ENCODE measurements at regions not wholly inside any gene's neighbourhood (a gene's known extent, or its start where the extent isn't known, plus 50 kb on each side); places are given as distances from the start of the nearest gene placed in this dataset.
"Not testable (repeated sequence)": the region's sequence is repeated elsewhere in the genome, so short reads cannot be mapped to it uniquely, and the experiment has no call there.

- H3K4me3 Mint-ChIP-seq; CTCF ChIA-PET; intact Hi-C loops (cut with DNase I, micrococcal nuclease); POLR2A ChIA-PET; H3K4me1 Mint-ChIP-seq (ENCODE audit: low read depth); H3K4me1 ChIP-seq (ENCODE audit: insufficient read depth, low read length); H3K36me3 Mint-ChIP-seq (ENCODE audit: low read depth); H3K27ac Mint-ChIP-seq; H3K9me3 Mint-ChIP-seq; H3K36me3 ChIP-seq (ENCODE audit: insufficient read depth, low read length); ATAC-seq (ENCODE audit: poor library complexity); H3K27me3 ChIP-seq (ENCODE audit: control insufficient read depth in 1 of 2, insufficient read depth in 2 of 2, low read length in 2 of 2); H3K27ac ChIP-seq (ENCODE audit: low read depth in 1 of 2, low read length in 2 of 2): not testable (repeated sequence)
- Histone ChIP-seq H3K4me3 (ENCODE audit: low read length) (peak overlapping the region; percentile 29), H3K9me3 (ENCODE audit: control insufficient read depth in 1 of 2, insufficient read depth in 1 of 2, low read length in 2 of 2) (peaks cover 0 to 17% of the 10 kb centered on the region in 2 experiments)
- peak in 2 of 14 experiments; percentile 17 to 23 for DNase-seq
- H3K27me3 Mint-ChIP-seq = peaks cover 46% of the 10 kb centered on the region
Observed at GRCh38 chr17:62137734-62138624, 72.9 kb upstream of the MED13 start.

- H3K27ac ChIP-seq (ENCODE audit: low read depth in 1 of 2, low read length in 2 of 2); CTCF ChIA-PET; H3K27ac Mint-ChIP-seq; H3K4me1 Mint-ChIP-seq (ENCODE audit: low read depth); H3K4me1 ChIP-seq (ENCODE audit: insufficient read depth, low read length); POLR2A ChIA-PET; H3K9me3 Mint-ChIP-seq; ATAC-seq (ENCODE audit: poor library complexity); H3K4me3 Mint-ChIP-seq; intact Hi-C loops (cut with DNase I, micrococcal nuclease); H3K36me3 ChIP-seq (ENCODE audit: insufficient read depth, low read length); H3K4me3 ChIP-seq (ENCODE audit: low read length); H3K36me3 Mint-ChIP-seq (ENCODE audit: low read depth); H3K27me3 ChIP-seq (ENCODE audit: control insufficient read depth in 1 of 2, insufficient read depth in 2 of 2, low read length in 2 of 2); DNase-seq: not testable (repeated sequence)
- H3K27me3 Mint-ChIP-seq = peaks cover 46% of the 10 kb centered on the region
- peaks cover 0 to 17% of the 10 kb centered on the region in 2 experiments for H3K9me3 ChIP-seq (ENCODE audit: control insufficient read depth in 1 of 2, insufficient read depth in 1 of 2, low read length in 2 of 2)
Observed at GRCh38 chr17:62137013-62137733, 72.1 kb upstream of the MED13 start.

GRCh38 chr17:62135742-62136141 is 70.7 kb upstream of the MED13 start:
- Histone ChIP-seq H3K4me3 (ENCODE audit: low read length) (no peak overlapping the region), H3K9me3 (ENCODE audit: control insufficient read depth in 1 of 2, insufficient read depth in 1 of 2, low read length in 2 of 2) (peaks cover 0 to 17% of the 10 kb centered on the region in 2 experiments), H3K27ac (ENCODE audit: low read depth in 1 of 2, low read length in 2 of 2) (no peak overlapping the region), H3K27me3 (ENCODE audit: control insufficient read depth in 1 of 2, insufficient read depth in 2 of 2, low read length in 2 of 2) (peaks cover 5 to 8% of the 10 kb centered on the region in 2 experiments), H3K36me3 (ENCODE audit: insufficient read depth, low read length) (no peaks in the 10 kb centered on the region), H3K4me1 (ENCODE audit: insufficient read depth, low read length) (peaks cover 4% of the 10 kb centered on the region)
- Mint-ChIP-seq H3K36me3 (ENCODE audit: low read depth) (no peaks in the 10 kb centered on the region), H3K9me3 (no peaks in the 10 kb centered on the region), H3K4me1 (ENCODE audit: low read depth) (no peaks in the 10 kb centered on the region), H3K27me3 (peaks cover 40% of the 10 kb centered on the region), H3K27ac (no peak overlapping the region), H3K4me3 (no peak overlapping the region)
- ATAC-seq (ENCODE audit: poor library complexity) (no peak), DNase-seq (no peak)
- ChIA-PET CTCF (no interaction called here), POLR2A (no interaction called here)
- TF ChIP-seq, protein P1, sequence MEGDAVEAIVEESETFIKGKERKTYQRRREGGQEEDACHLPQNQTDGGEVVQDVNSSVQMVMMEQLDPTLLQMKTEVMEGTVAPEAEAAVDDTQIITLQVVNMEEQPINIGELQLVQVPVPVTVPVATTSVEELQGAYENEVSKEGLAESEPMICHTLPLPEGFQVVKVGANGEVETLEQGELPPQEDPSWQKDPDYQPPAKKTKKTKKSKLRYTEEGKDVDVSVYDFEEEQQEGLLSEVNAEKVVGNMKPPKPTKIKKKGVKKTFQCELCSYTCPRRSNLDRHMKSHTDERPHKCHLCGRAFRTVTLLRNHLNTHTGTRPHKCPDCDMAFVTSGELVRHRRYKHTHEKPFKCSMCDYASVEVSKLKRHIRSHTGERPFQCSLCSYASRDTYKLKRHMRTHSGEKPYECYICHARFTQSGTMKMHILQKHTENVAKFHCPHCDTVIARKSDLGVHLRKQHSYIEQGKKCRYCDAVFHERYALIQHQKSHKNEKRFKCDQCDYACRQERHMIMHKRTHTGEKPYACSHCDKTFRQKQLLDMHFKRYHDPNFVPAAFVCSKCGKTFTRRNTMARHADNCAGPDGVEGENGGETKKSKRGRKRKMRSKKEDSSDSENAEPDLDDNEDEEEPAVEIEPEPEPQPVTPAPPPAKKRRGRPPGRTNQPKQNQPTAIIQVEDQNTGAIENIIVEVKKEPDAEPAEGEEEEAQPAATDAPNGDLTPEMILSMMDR (IDR thresholded peaks at IDR 0.05) = no peak
- intact Hi-C loops (cut with DNase I, micrococcal nuclease) = no loop called here

DNA sequence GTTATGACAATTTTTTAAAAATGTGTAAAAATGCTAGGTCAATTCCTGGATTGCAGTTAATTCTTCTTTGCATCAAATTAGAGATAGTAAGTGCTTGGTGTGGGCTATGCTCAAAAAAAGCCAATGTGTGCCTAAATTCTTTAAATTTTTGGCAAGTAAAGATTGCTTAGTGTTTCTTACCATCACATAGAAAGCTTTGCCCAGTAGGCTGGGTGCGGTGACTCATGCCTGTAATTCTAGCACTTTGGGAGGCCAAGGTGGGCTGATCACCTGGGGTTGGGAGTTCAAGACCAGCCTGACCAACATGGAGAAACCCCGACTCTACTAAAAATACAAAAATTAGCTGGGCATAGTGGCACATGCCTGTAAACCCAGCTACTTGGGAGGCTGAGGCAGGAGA is 70.0 kb upstream of the MED13 start:
- H3K4me3 ChIP-seq (ENCODE audit: low read length); POLR2A ChIA-PET; H3K4me1 ChIP-seq (ENCODE audit: insufficient read depth, low read length); H3K9me3 Mint-ChIP-seq; H3K27me3 ChIP-seq (ENCODE audit: control insufficient read depth in 1 of 2, insufficient read depth in 2 of 2, low read length in 2 of 2); H3K27ac ChIP-seq (ENCODE audit: low read depth in 1 of 2, low read length in 2 of 2); H3K27ac Mint-ChIP-seq; H3K4me1 Mint-ChIP-seq (ENCODE audit: low read depth); H3K36me3 ChIP-seq (ENCODE audit: insufficient read depth, low read length); H3K4me3 Mint-ChIP-seq; H3K36me3 Mint-ChIP-seq (ENCODE audit: low read depth); DNase-seq; CTCF ChIA-PET; intact Hi-C loops (cut with DNase I, micrococcal nuclease); ATAC-seq (ENCODE audit: poor library complexity): not testable (repeated sequence)
- H3K9me3 ChIP-seq (ENCODE audit: control insufficient read depth in 1 of 2, insufficient read depth in 1 of 2, low read length in 2 of 2) = peaks cover 0 to 12% of the 10 kb centered on the region in 2 experiments
- H3K27me3 Mint-ChIP-seq = peaks cover 36% of the 10 kb centered on the region
